GM23338 (cell line): ENCODE measurements at regions not wholly inside any gene's neighbourhood (a gene's known extent, or its start where the extent isn't known, plus 50 kb on each side); places are given as distances from the start of the nearest gene placed in this dataset.

ENCODE experiments used
- EZH2 ChIP-seq: fragments of 200-600 bp; sonication (generic); IDR thresholded peaks from one replicate; pipeline ENCODE4 v1.8.0; 2017; ENCODE audit warnings: antibody characterized with exemption, mild to moderate bottlenecking, low read depth; ENCODE audit not compliant: unreplicated experiment
- EZH2phosphoT487 ChIP-seq: fragments of 200-600 bp; sonication (generic); IDR thresholded peaks from one replicate; pipeline ENCODE4 v1.8.1; 2018; ENCODE audit warnings: antibody characterized with exemption; ENCODE audit not compliant: unreplicated experiment
- POLR2AphosphoS5 ChIP-seq: IDR thresholded peaks from 2 replicates; pipeline ENCODE4 v1.6.1; 2016; ENCODE audit warnings: antibody characterized with exemption, low read depth
- TF ChIP-seq, protein P1 (sequence below), 2 experiments: fragments of 200-600 bp in 1 of 2; sonication (generic) in 1 of 2; conservative IDR thresholded peaks; 2 replicates each; pipeline versions ENCODE4 v1.5.1 to v1.6.1; 2016 to 2017; ENCODE audit warnings: antibody characterized with exemption in 2 of 2, low read depth in 2 of 2, mild to moderate bottlenecking in 2 of 2, moderate library complexity in 1 of 2

DNA sequence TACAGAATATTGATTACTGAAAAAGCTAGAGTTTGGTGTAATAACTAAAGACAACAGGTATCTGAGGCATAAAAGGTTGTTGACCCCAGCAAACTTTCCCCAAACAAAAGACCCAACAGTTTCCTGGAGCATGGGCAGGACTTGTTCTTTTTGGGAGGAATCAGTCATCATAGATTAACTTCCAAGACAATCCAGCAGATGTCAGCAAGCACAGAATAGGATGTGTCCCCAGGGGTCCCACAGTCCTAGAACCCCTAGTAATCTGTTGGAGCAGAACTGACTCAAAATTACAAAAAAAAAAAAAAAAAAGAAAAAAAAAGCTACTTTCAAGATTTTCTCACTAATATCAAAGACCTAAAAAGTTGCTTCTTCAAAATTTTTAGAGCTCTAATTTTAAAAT, 564.7 kb upstream of the SLC39A10 start:
- TF ChIP-seq, protein P1, sequence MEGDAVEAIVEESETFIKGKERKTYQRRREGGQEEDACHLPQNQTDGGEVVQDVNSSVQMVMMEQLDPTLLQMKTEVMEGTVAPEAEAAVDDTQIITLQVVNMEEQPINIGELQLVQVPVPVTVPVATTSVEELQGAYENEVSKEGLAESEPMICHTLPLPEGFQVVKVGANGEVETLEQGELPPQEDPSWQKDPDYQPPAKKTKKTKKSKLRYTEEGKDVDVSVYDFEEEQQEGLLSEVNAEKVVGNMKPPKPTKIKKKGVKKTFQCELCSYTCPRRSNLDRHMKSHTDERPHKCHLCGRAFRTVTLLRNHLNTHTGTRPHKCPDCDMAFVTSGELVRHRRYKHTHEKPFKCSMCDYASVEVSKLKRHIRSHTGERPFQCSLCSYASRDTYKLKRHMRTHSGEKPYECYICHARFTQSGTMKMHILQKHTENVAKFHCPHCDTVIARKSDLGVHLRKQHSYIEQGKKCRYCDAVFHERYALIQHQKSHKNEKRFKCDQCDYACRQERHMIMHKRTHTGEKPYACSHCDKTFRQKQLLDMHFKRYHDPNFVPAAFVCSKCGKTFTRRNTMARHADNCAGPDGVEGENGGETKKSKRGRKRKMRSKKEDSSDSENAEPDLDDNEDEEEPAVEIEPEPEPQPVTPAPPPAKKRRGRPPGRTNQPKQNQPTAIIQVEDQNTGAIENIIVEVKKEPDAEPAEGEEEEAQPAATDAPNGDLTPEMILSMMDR (conservative IDR thresholded peaks at IDR 0.05; ENCODE audit: low read depth in 2 of 2), result peak; percentile 41 to 59; a peak in 3 of 4 replicates
- TF ChIP-seq POLR2AphosphoS5 (no peak), EZH2 (no peak), EZH2phosphoT487 (no peak)
